Right atrium auricular region (tissue), 2 donors: ENCODE measurements at regions not wholly inside any gene's neighbourhood (a gene's known extent, or its start where the extent isn't known, plus 50 kb on each side); places are given as distances from the start of the nearest gene placed in this dataset.

Experiments
- DNase-seq: peaks from one replicate; pipeline ENCODE4 v3.0.0-alpha.2; 2019; ENCODE audit warnings: low spot score
- H3K27ac ChIP-seq, 2 donors: fragments of 200-600 bp; sonication (generic); 1 replicate in 1 of 2; 2 replicates in 1 of 2; pipeline ENCODE4 v1.5.1; 2016 to 2019
- H3K27me3 ChIP-seq, 2 donors: fragments of 200-600 bp; sonication (generic); one replicate each; pipeline versions ENCODE4 v1.5.1 to v1.6.0; 2017 to 2019
- H3K36me3 ChIP-seq: fragments of 200-600 bp; sonication (generic); one replicate; pipeline ENCODE4 v1.5.1; 2016
- H3K4me1 ChIP-seq, 2 donors: fragments of 200-600 bp; sonication (generic); one replicate each; pipeline versions ENCODE4 v1.5.1 to v1.6.0; 2017 to 2019
- H3K4me3 ChIP-seq, 2 donors: fragments of 200-600 bp; sonication (generic); 1 replicate in 1 of 2; 2 replicates in 1 of 2; pipeline ENCODE4 v1.5.1; 2017 to 2019; ENCODE audit warnings: mild to moderate bottlenecking in 1 of 2, moderate library complexity in 1 of 2
- H3K9me3 ChIP-seq, 2 donors: fragments of 200-600 bp; sonication (generic); one replicate each; pipeline ENCODE4 v1.5.1; 2019
- CTCF ChIP-seq, 2 donors: fragments of 200-600 bp; sonication (generic); IDR thresholded peaks; one replicate each; pipeline ENCODE4 v1.5.1; 2019; ENCODE audit warnings: antibody characterized with exemption in 2 of 2

DNA sequence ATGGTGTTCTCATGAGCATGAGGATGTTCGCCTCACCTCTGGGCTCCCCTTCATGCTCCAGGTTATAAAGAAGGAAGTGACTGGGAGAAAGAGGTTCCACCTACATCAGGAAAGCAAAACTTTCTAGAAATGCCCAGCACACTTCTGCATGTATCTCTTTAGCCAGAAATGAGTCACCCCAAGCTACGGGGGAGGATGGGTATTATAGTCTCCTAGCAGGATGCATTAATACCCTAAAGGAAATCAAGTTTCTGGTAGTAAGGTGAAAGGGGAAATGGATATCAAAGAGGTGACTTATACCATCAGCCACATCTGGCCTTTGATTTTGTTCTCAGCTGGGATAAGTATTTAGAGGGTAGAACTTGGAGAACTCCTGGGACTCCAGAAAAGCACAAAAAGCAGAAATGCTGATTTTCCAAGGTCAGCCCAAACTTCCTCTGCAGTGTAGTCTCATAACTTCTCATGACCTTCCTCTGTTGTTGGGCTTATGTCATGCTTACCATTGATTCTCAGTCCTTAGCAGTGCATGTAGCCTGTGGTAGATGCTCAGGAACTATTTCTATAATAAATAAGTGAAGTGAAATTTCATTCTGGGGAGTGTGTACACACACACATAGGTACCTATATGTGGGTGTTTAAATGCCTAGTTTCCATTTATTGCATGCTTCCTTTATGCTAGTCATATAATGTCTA is 209.4 kb upstream of the CRY1 start:
- no peak for DNase-seq
- H3K27me3 ChIP-seq: no peaks in the 10 kb centered on the region
- H3K27ac ChIP-seq: no peak overlapping the region
- H3K4me3 ChIP-seq: no peak overlapping the region
- H3K36me3 ChIP-seq: no peaks in the 10 kb centered on the region
- no peaks in the 10 kb centered on the region for H3K4me1 ChIP-seq
- no peak for TF ChIP-seq CTCF (IDR thresholded peaks at IDR 0.05)
- no peaks in the 10 kb centered on the region for H3K9me3 ChIP-seq

DNA sequence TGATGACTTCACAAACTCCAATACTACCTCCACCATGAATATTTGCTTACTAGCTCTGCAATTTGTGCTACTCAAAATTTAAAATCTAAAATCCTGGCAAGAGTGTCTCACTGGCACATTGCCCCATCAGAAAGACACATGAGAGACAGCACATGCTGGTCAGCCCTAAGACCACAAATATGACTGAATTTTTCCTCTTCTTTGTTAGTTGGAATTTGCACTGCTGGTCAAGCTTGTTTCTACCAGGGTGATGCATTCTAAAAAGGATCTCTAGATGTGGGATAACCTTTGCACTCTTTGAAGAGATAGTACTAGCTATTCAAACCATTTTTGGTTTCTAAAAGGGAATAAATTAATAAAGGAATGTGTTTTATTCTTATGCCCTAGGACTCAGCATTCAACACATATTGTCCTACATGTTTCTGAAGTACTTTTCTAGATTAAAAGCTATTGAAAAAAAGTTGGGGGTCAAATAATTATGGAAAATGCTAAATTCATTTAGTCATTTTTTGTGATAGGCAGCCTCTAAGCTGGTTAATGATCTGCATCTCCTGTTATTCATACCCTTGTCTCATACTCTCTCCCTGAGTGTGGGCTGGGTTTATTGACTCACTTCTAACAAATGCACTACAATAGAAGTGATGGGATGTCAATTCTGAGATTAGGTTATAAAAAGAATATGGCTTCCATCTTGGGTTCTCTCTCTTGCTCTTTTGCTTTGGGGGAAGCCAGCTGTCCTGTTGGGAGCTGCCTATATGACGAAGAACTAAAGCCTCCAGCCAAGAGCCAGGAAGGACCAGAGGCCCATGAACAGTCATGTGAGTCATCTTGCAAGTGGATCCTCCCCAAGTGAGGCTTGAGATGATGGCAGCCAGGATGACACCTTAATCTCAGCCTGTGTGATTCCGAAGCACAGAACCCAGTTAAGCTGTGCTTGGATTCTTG is 211.5 kb upstream of the CRY1 start:
- DNase-seq: no peak
- H3K27me3 ChIP-seq: no peaks in the 10 kb centered on the region
- no peak overlapping the region for H3K27ac ChIP-seq
- H3K9me3 ChIP-seq: no peaks in the 10 kb centered on the region
- no peaks in the 10 kb centered on the region for H3K36me3 ChIP-seq
- no peaks in the 10 kb centered on the region for H3K4me1 ChIP-seq
- H3K4me3 ChIP-seq: no peak overlapping the region
- no peak for TF ChIP-seq CTCF (IDR thresholded peaks at IDR 0.05)

DNA sequence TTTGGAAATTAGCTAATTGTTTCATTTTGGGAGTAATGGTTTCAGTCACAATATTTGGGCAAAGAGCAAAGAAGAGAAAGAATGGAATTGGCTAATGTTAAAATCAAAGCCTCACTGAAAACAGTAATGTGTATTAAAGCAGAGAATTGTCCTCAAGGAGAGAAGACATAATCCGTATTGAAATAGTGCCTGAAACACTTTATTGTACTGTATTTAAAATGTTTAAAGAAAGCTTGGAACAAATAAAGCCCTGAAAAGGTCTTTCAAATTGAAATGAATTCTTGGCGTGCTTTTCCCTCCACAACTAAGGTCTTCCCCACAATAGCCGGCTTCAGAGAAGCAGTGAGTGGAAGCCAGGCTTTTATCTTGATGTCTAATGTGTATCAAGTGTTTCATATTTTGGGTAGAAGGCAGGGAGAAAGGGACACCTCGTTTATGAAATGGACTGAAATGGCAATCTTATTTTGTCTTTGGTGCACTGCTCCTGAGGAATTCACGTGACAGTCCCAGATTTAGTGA is 212.9 kb upstream of the CRY1 start:
- no peak for DNase-seq
- Histone ChIP-seq H3K27me3 (no peaks in the 10 kb centered on the region), H3K27ac (no peak overlapping the region), H3K4me1 (no peaks in the 10 kb centered on the region), H3K4me3 (no peak overlapping the region), H3K9me3 (no peaks in the 10 kb centered on the region), H3K36me3 (no peaks in the 10 kb centered on the region)
- no peak for TF ChIP-seq CTCF (IDR thresholded peaks at IDR 0.05)

DNA sequence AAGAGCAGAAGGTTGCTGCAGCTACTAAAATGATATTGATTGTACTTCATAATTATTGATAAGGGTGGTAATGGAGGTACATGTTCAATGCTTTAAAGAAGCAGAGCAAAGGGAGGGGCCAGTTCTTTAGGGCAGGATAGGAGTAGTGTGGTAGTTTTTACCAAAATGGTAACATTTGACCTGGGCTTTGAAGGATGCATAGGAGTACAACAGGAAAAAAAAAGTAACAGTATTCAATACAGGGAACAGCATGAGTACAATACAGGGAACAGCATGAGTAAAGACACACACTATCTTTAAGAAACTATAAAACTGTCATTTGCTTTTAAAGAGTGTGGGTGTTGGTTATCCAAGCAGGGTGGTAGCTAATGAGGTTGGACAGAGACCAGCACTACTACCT is 215.0 kb upstream of the CRY1 start:
- Histone ChIP-seq H3K4me1 (no peaks in the 10 kb centered on the region), H3K36me3 (no peaks in the 10 kb centered on the region), H3K27me3 (no peaks in the 10 kb centered on the region), H3K27ac (no peak overlapping the region), H3K9me3 (no peaks in the 10 kb centered on the region), H3K4me3 (no peak overlapping the region)
- no peak for TF ChIP-seq CTCF (IDR thresholded peaks at IDR 0.05)
- DNase-seq: no peak

DNA sequence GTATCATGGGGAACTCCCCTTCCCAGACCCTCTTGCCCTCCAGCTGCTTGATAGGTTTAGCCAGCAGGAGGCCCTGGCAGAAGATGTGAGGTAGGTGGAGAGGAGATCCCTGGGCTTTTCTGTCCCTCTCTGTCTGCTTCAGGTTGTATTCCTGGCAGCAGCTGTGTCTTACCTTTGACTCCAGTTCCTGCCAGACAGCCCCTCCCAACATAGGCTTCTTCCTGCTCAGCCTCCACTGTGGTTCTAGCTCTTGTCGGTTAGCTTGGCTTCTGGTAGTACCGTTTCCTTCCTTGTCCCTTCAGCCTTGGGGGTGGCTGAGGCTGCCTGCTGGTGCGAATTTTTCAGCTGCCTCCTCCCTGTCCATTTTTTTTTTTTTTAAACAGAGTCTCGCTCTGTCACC is 215.7 kb upstream of the CRY1 start:
- H3K9me3 ChIP-seq: no peaks in the 10 kb centered on the region
- no peak overlapping the region for H3K27ac ChIP-seq
- no peaks in the 10 kb centered on the region for H3K27me3 ChIP-seq
- no peaks in the 10 kb centered on the region for H3K36me3 ChIP-seq
- DNase-seq: no peak
- H3K4me3 ChIP-seq: no peak overlapping the region
- TF ChIP-seq CTCF (IDR thresholded peaks at IDR 0.05): no peak
- no peaks in the 10 kb centered on the region for H3K4me1 ChIP-seq
